ENCODE measurements at regions not wholly inside any gene's neighbourhood (a gene's known extent, or its start where the extent isn't known, plus 50 kb on each side); places are given as distances from the start of the nearest gene placed in this dataset.
"Not testable (repeated sequence)": the region's sequence is repeated elsewhere in the genome, so short reads cannot be mapped to it uniquely, and the experiment has no call there.

DNA sequence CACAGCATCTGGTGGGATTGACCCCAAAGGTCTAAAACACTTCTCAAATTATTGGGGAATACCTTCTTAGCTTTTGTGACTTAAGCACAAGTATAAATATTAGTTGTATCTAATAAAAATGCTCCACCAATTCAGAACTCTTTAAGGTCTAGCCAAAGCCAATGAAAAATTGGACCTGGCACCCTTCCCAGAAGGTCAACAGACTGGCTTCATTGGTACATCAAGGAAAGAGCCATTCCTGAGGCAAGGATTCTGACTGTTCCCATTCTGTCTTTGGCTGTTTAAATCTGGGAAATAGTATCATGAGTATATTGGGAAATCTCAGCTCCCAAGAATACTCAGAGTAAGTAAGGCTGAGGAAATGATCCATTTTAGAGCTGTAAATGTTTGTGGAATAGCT lies 153.0 kb upstream of the TRPC5 start:
- TF ChIP-seq EZH2 (IDR thresholded peaks at IDR 0.05; ENCODE audit: borderline replicate concordance, low read depth, low read length, severe bottlenecking), result no peak
- TF ChIP-seq, protein P1, sequence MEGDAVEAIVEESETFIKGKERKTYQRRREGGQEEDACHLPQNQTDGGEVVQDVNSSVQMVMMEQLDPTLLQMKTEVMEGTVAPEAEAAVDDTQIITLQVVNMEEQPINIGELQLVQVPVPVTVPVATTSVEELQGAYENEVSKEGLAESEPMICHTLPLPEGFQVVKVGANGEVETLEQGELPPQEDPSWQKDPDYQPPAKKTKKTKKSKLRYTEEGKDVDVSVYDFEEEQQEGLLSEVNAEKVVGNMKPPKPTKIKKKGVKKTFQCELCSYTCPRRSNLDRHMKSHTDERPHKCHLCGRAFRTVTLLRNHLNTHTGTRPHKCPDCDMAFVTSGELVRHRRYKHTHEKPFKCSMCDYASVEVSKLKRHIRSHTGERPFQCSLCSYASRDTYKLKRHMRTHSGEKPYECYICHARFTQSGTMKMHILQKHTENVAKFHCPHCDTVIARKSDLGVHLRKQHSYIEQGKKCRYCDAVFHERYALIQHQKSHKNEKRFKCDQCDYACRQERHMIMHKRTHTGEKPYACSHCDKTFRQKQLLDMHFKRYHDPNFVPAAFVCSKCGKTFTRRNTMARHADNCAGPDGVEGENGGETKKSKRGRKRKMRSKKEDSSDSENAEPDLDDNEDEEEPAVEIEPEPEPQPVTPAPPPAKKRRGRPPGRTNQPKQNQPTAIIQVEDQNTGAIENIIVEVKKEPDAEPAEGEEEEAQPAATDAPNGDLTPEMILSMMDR (IDR thresholded peaks at IDR 0.05; ENCODE audit: borderline replicate concordance, extremely low read depth, low read length, poor library complexity, severe bottlenecking), result no peak
- Histone ChIP-seq H4K20me1 (ENCODE audit: insufficient read depth, low read length) (no peaks in the 10 kb centered on the region), H3K4me2 (ENCODE audit: insufficient read depth, low read length) (no peak overlapping the region), H3K9me3 (ENCODE audit: insufficient read depth, low read length, severe bottlenecking) (no peaks in the 10 kb centered on the region), H3K36me3 (ENCODE audit: insufficient read depth, low read length) (no peaks in the 10 kb centered on the region), H2AFZ (ENCODE audit: low read depth, low read length) (no peak overlapping the region), H3K4me3 (ENCODE audit: low read depth in 1 of 2, low read length in 2 of 2) (no peak overlapping the region), H3K9ac (ENCODE audit: low read depth, low read length) (no peak overlapping the region), H3K4me1 (ENCODE audit: insufficient read depth, low read length) (no peaks in the 10 kb centered on the region), H3K27ac (ENCODE audit: low read length) (no peak overlapping the region), H3K27me3 (ENCODE audit: insufficient read depth, low read length, poor library complexity) (no peaks in the 10 kb centered on the region), H3K79me2 (ENCODE audit: insufficient read depth, low read length) (no peaks in the 10 kb centered on the region)
- ATAC-seq (ENCODE audit: insufficient read depth, low read depth), result no peak
- DNase-seq, result no peak

DNA sequence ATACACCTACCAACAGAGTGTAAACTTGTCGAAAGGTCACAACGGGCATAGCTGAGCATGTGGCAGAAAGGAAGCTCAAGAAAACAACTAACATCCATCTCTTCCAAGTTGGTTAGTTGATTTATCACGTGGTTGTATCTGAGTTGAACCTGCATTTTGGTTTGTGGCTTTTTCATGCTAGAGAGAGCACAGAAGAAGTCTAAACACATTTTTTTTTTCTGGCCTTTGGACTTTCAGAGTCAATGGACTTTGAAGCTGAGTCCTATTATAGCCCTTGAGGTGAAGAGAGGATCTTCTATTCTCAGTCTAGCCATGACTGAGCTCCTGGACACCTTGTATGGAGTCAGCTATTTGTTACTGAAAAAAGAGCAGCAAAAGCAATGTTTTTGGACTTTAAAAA lies 150.6 kb upstream of the TRPC5 start:
- Histone ChIP-seq H3K4me3 (ENCODE audit: low read depth in 1 of 2, low read length in 2 of 2) (no peak overlapping the region), H3K4me1 (ENCODE audit: insufficient read depth, low read length) (no peaks in the 10 kb centered on the region), H3K9ac (ENCODE audit: low read depth, low read length) (no peak overlapping the region), H3K4me2 (ENCODE audit: insufficient read depth, low read length) (no peak overlapping the region), H2AFZ (ENCODE audit: low read depth, low read length) (no peak overlapping the region), H3K9me3 (ENCODE audit: insufficient read depth, low read length, severe bottlenecking) (no peaks in the 10 kb centered on the region), H3K27me3 (ENCODE audit: insufficient read depth, low read length, poor library complexity) (no peaks in the 10 kb centered on the region), H4K20me1 (ENCODE audit: insufficient read depth, low read length) (no peaks in the 10 kb centered on the region), H3K27ac (ENCODE audit: low read length) (no peak overlapping the region), H3K79me2 (ENCODE audit: insufficient read depth, low read length) (no peaks in the 10 kb centered on the region), H3K36me3 (ENCODE audit: insufficient read depth, low read length) (no peaks in the 10 kb centered on the region)
- TF ChIP-seq EZH2 (IDR thresholded peaks at IDR 0.05; ENCODE audit: borderline replicate concordance, low read depth, low read length, severe bottlenecking), result no peak
- TF ChIP-seq, protein P1 (IDR thresholded peaks at IDR 0.05; ENCODE audit: borderline replicate concordance, extremely low read depth, low read length, poor library complexity, severe bottlenecking), result no peak
- ATAC-seq (ENCODE audit: insufficient read depth, low read depth), result no peak
- DNase-seq, result no peak

DNA sequence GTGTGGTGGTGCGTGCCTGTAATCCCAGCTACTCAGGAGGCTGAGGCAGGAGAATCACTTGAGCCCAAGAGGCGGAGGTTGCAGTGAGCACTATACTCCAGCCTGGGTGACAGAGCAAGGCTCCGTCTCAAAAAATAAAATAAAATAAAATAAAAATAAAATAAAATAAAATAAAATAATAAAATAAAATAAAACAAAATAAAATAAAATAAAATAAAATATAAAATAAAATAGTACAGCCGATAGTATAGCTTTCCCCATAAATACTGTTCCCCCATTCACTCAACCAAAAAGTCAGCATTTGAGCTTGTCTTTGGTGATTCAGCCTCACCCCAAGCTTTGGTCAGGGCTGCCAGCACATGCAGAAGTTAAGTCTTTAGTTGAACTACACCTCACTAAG lies 144.2 kb upstream of the TRPC5 start:
- H3K9me3 ChIP-seq (ENCODE audit: insufficient read depth, low read length, severe bottlenecking); H3K4me3 ChIP-seq (ENCODE audit: low read depth in 1 of 2, low read length in 2 of 2); H3K27ac ChIP-seq (ENCODE audit: low read length); H3K4me1 ChIP-seq (ENCODE audit: insufficient read depth, low read length); H4K20me1 ChIP-seq (ENCODE audit: insufficient read depth, low read length); H3K79me2 ChIP-seq (ENCODE audit: insufficient read depth, low read length); H3K4me2 ChIP-seq (ENCODE audit: insufficient read depth, low read length); H3K36me3 ChIP-seq (ENCODE audit: insufficient read depth, low read length); H3K27me3 ChIP-seq (ENCODE audit: insufficient read depth, low read length, poor library complexity); DNase-seq; H3K9ac ChIP-seq (ENCODE audit: low read depth, low read length); H2AFZ ChIP-seq (ENCODE audit: low read depth, low read length); ATAC-seq (ENCODE audit: insufficient read depth, low read depth): not testable (repeated sequence)

DNA sequence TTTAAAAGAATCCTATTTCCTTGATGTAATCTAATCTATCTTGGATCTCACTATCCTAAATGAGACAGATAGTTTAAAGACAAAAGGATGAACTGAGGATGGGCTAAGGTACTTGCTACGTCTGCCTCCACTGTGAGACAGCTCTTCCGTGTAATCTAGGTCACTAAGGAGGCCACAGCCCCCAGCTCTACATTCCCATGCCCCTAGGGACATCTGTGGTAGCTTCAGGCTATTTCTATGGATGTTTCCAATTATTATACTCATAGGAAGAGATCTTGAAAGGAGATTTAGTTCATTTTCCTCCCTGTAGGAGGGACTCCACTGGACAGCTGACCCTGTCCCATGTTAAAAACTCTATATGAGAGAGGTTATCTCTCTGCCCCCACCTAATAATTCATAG lies 140.8 kb upstream of the TRPC5 start:
- Histone ChIP-seq H3K4me1 (ENCODE audit: insufficient read depth, low read length) (no peaks in the 10 kb centered on the region), H3K4me3 (ENCODE audit: low read depth in 1 of 2, low read length in 2 of 2) (no peak overlapping the region), H3K4me2 (ENCODE audit: insufficient read depth, low read length) (no peak overlapping the region), H3K27me3 (ENCODE audit: insufficient read depth, low read length, poor library complexity) (no peaks in the 10 kb centered on the region), H3K36me3 (ENCODE audit: insufficient read depth, low read length) (no peaks in the 10 kb centered on the region), H3K79me2 (ENCODE audit: insufficient read depth, low read length) (no peaks in the 10 kb centered on the region), H4K20me1 (ENCODE audit: insufficient read depth, low read length) (no peaks in the 10 kb centered on the region), H3K9ac (ENCODE audit: low read depth, low read length) (no peak overlapping the region), H3K27ac (ENCODE audit: low read length) (no peak overlapping the region), H3K9me3 (ENCODE audit: insufficient read depth, low read length, severe bottlenecking) (no peaks in the 10 kb centered on the region), H2AFZ (ENCODE audit: low read depth, low read length) (no peak overlapping the region)
- no peak for TF ChIP-seq EZH2 (IDR thresholded peaks at IDR 0.05; ENCODE audit: borderline replicate concordance, low read depth, low read length, severe bottlenecking)
- TF ChIP-seq, protein P1 (IDR thresholded peaks at IDR 0.05; ENCODE audit: borderline replicate concordance, extremely low read depth, low read length, poor library complexity, severe bottlenecking), result no peak
- ATAC-seq (ENCODE audit: insufficient read depth, low read depth), result no peak
- DNase-seq, result no peak
